Left ventricle myocardium inferior (tissue), 1 donor: ENCODE measurements at regions not wholly inside any gene's neighbourhood (a gene's known extent, or its start where the extent isn't known, plus 50 kb on each side); places are given as distances from the start of the nearest gene placed in this dataset.
A peak's percentile ranks its signal among the peaks of the same experiment; 100 is the strongest.

Experiments
- DNase-seq: peaks from one replicate; pipeline ENCODE4 v3.0.0-alpha.2; 2020
- H3K27ac ChIP-seq: fragments of 200-600 bp; replicated peaks from 2 replicates; pipeline ENCODE4 v1.8.0; 2021
- H3K27me3 ChIP-seq: fragments of 200-600 bp; 2 replicates; pipeline ENCODE4 v1.8.0; 2021; ENCODE audit warnings: low read depth
- H3K36me3 ChIP-seq: fragments of 200-600 bp; 2 replicates; pipeline ENCODE4 v1.8.0; 2021
- H3K4me1 ChIP-seq: fragments of 200-600 bp; 2 replicates; pipeline ENCODE4 v1.8.0; 2021
- H3K4me3 ChIP-seq: fragments of 200-600 bp; 2 replicates; pipeline ENCODE4 v1.8.0; 2021; ENCODE audit warnings: mild to moderate bottlenecking, moderate library complexity
- H3K9me3 ChIP-seq: fragments of 200-600 bp; replicated peaks from 2 replicates; pipeline ENCODE4 v1.8.0; 2021
- intact Hi-C: fragments of 100-400 bp; cut with micrococcal nuclease; formaldehyde crosslinking; loops from one replicate; pipeline ENCODE4 v1.11.0; 2022
- TF ChIP-seq, protein P1 (sequence below): fragments of 200-600 bp; IDR thresholded peaks from 2 replicates; pipeline ENCODE4 v1.8.0; 2021; ENCODE audit warnings: antibody characterized with exemption, mild to moderate bottlenecking, borderline replicate concordance
- donor health status: DM: no; HTN: yes; CAD: no; lungs with severe emphysema.

DNA sequence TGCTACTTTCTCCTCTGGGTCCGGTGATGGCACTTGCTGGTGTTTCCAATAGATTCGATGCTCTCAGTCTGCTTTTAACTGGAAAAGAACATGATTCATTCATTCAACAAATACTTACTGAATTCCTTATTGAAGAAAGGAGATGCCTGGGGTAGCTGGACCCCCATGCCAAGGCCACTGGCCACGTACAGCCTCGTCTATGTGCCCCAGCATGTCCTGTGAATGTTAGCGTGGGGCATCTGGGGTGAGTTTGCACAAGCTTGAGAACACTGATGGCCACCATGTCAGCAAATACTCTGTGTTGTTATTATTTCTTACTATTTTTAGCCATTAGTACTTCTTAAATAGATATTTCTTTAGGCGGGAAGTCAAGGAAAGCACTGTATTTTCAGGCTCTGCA, 112.0 kb upstream of the OXGR1 start:
- Histone ChIP-seq H3K4me1 (peaks cover 14% of the 10 kb centered on the region), H3K36me3 (no peaks in the 10 kb centered on the region), H3K4me3 (no peak overlapping the region), H3K27ac (no peak overlapping the region), H3K9me3 (peaks cover 2% of the 10 kb centered on the region), H3K27me3 (no peaks in the 10 kb centered on the region)
- TF ChIP-seq, protein P1, sequence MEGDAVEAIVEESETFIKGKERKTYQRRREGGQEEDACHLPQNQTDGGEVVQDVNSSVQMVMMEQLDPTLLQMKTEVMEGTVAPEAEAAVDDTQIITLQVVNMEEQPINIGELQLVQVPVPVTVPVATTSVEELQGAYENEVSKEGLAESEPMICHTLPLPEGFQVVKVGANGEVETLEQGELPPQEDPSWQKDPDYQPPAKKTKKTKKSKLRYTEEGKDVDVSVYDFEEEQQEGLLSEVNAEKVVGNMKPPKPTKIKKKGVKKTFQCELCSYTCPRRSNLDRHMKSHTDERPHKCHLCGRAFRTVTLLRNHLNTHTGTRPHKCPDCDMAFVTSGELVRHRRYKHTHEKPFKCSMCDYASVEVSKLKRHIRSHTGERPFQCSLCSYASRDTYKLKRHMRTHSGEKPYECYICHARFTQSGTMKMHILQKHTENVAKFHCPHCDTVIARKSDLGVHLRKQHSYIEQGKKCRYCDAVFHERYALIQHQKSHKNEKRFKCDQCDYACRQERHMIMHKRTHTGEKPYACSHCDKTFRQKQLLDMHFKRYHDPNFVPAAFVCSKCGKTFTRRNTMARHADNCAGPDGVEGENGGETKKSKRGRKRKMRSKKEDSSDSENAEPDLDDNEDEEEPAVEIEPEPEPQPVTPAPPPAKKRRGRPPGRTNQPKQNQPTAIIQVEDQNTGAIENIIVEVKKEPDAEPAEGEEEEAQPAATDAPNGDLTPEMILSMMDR = no peak
- no peak for DNase-seq
- intact Hi-C loops = no loop called here

DNA sequence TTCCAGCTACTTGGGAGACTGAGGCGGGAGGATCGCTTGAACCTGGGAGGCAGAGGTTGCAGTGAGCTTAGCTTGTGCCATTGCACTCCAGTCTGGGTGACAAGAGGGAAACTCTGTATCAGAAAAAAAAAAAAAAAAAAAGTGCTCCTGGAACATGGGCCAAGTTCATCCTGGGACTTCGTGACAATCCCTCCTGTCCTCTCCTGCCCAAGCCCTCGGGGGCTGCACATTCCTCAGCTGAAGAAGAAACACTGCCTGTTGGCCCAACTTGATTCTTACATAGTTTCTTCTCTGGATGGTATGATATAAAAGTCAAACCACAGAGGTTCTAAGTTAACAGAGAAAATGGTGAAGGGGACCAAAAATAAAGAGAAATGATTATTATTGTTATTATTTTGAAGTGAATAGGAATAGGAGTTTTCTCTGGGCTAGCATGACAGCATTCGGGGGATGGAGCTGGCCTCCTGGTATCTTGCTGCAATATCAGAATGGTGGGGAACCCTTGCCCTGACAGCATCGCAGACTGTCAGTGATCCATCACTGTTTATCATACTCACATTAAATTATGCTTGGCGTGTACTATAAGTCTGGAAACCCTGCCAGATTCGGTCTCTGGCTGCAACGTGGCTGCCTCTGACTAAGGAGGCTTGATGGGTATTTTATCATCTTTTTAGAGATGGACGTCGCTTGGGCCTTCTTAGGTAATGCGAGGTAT, 113.7 kb upstream of the OXGR1 start:
- no peaks in the 10 kb centered on the region for H3K27me3 ChIP-seq
- H3K36me3 ChIP-seq = no peaks in the 10 kb centered on the region
- DNase-seq = no peak
- H3K9me3 ChIP-seq = no peaks in the 10 kb centered on the region
- H3K4me1 ChIP-seq = peaks cover 14% of the 10 kb centered on the region
- no peak overlapping the region for H3K27ac ChIP-seq
- TF ChIP-seq, protein P1 = no peak
- intact Hi-C loops = no loop called here
- H3K4me3 ChIP-seq = no peak overlapping the region

DNA sequence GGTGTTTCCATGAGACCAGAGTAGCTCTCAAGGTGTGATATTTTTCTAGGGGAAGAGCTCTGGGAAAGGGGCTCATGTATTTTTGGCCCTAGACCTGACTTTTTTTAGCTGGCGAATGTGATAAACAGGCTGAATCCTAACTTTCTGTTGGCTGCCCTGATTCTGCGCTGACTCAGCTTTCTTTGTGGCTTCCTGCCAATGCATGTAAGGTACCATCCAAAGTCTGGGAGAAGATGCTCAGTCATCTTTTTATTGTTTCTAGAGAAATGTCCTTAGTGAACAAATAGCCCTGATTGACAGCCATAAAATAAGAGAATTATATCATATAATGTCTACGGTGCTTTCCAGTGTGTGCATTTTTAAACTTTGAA, 113.6 kb upstream of the MBNL2 start:
- no peak for DNase-seq
- H3K27me3 ChIP-seq = no peaks in the 10 kb centered on the region
- no peak overlapping the region for H3K4me3 ChIP-seq
- H3K4me1 ChIP-seq = peaks cover 15% of the 10 kb centered on the region
- intact Hi-C loops = no loop called here
- no peak overlapping the region for H3K27ac ChIP-seq
- H3K9me3 ChIP-seq = no peaks in the 10 kb centered on the region
- TF ChIP-seq, protein P1 = no peak
- H3K36me3 ChIP-seq = no peaks in the 10 kb centered on the region

DNA sequence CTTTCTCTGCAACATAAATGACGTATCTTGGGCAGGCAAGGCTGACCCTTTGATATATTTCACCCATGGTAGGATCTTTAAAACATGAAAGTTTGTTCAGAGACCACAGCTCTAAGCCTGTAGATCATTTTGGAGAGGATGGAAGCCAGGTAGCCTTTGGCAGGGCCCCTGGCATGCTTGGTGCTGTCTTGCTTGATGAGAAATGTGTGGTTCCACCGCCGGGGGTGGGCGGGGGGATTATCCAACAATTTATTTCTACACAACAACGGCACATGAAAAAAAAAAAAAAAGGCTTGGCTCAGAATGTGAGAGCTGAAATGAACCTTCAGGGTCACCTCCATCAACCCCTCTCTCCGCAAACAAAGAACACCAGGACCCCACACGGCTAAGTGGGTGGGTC, 112.9 kb upstream of the MBNL2 start:
- Histone ChIP-seq H3K9me3 (no peaks in the 10 kb centered on the region), H3K36me3 (no peaks in the 10 kb centered on the region), H3K4me1 (peaks cover 22% of the 10 kb centered on the region), H3K27me3 (no peaks in the 10 kb centered on the region), H3K27ac (peak overlapping the region; percentile 45), H3K4me3 (peak overlapping the region; percentile 49)
- no peak for DNase-seq
- intact Hi-C loops = no loop called here
- TF ChIP-seq, protein P1 = no peak

DNA sequence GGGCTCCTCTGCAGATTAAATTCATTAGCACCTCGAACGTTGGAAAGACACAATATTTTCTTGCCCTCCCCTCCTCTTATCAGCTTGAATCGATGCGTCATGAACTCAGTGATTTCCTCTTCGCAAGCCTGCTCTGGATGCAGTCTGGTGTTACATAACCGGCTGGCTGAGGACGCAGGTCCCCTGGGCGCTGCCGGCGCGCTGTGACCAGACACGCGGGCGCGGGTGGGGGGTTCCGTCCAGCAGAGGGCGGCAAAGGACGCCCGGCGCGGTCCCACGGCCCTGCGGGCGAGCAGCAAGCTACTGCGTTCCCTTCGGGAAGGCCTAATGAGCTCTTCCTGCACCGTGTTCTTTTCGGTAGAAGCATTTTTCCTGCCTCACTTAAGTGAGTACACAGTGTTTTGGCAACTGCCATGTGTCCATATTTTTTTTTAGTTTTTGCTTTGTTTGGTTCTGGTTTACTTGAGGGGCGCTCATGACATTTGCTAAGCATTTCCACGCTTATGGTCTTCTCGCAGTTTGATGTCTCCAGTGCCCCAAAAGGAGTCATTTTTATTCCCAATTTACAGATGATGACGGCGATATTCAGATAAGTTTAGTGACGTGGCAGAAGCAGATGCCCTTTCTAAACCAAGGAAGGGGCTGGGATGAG, 112.2 kb upstream of the MBNL2 start:
- Histone ChIP-seq H3K36me3 (no peaks in the 10 kb centered on the region), H3K27me3 (no peaks in the 10 kb centered on the region), H3K27ac (peak overlapping the region; percentile 46), H3K4me1 (peaks cover 30% of the 10 kb centered on the region), H3K9me3 (no peaks in the 10 kb centered on the region), H3K4me3 (peak overlapping the region; percentile 49)
- TF ChIP-seq, protein P1 = peak; percentile 98
- intact Hi-C loops = loop anchor here (5.0 kb wide), 2 partner anchors 102 to 247 kb away; no protein-coding TSS in a partner anchor
- peak; percentile 91 for DNase-seq
